Transverse colon (tissue), 4 donors: ENCODE measurements at regions not wholly inside any gene's neighbourhood (a gene's known extent, or its start where the extent isn't known, plus 50 kb on each side); places are given as distances from the start of the nearest gene placed in this dataset.

Source experiments
- DNase-seq: peaks from one replicate; pipeline ENCODE4 v3.0.0-alpha.2; 2019
- H3K27ac ChIP-seq, 4 donors: fragments of 200-600 bp; sonication (generic); 2 replicates each; pipeline ENCODE4 v1.5.1; 2016 to 2018; ENCODE audit warnings: inconsistent platforms in 4 of 4
- H3K27me3 ChIP-seq: fragments of 200-600 bp; sonication (generic); 2 replicates; pipeline ENCODE4 v1.5.1; 2017; ENCODE audit warnings: inconsistent platforms
- H3K36me3 ChIP-seq, 4 donors: fragments of 200-600 bp; sonication (generic); 2 replicates each; pipeline ENCODE4 v1.5.1; 2017 to 2019; ENCODE audit warnings: inconsistent platforms in 4 of 4
- H3K4me1 ChIP-seq, 4 donors: fragments of 200-600 bp; sonication (generic); 2 replicates each; pipeline ENCODE4 v1.5.1; 2017 to 2020; ENCODE audit warnings: inconsistent platforms in 4 of 4
- H3K4me3 ChIP-seq, 4 donors: fragments of 200-600 bp; sonication (generic); 1 replicate in 1 of 4; 2 replicates in 3 of 4; pipeline versions ENCODE4 v1.5.1 to v1.6.1; 2017 to 2019; ENCODE audit warnings: inconsistent platforms in 4 of 4
- H3K9me3 ChIP-seq, 2 donors: fragments of 200-600 bp; sonication (generic); 2 replicates each; pipeline ENCODE4 v1.5.1; 2017 to 2019; ENCODE audit warnings: inconsistent platforms in 2 of 2
- CTCF ChIP-seq, 5 experiments: fragments of 200-600 bp in 3 of 5; fragments of 450-650 bp in 2 of 5; sonication (generic) in 3 of 5; IDR thresholded peaks; 1 replicate in 2 of 5; 2 replicates in 3 of 5; pipeline ENCODE4 v1.5.1; 2016 to 2017; ENCODE audit warnings: antibody characterized with exemption in 5 of 5, inconsistent platforms in 3 of 5, mild to moderate bottlenecking in 2 of 5, moderate library complexity in 1 of 5
- EP300 ChIP-seq: sonication (generic); formaldehyde crosslinking; IDR thresholded peaks from one replicate; pipeline ENCODE4 v1.6.1; 2017; ENCODE audit warnings: antibody characterized with exemption, low read depth
- POLR2A ChIP-seq: fragments of 450-650 bp; IDR thresholded peaks from one replicate; pipeline ENCODE4 v1.6.1; 2016; ENCODE audit warnings: antibody characterized with exemption, mild to moderate bottlenecking, moderate library complexity
- POLR2AphosphoS5 ChIP-seq, 3 donors: sonication (generic); formaldehyde crosslinking; IDR thresholded peaks; one replicate each; pipeline ENCODE4 v1.6.1; 2016; ENCODE audit warnings: antibody characterized with exemption in 3 of 3
- WGBS, 2 donors: methylation state at CpG; one replicate each; pipeline ENCODE4 v1.1.5; 2018; ENCODE audit warnings: low coverage in 1 of 2; 5-methylcytosine and 5-hydroxymethylcytosine counted together
- in situ Hi-C, 4 donors: fragments of 200-750 bp; cut with MboI; loops; one replicate each; pipeline versions ENCODE4 v1.15.0 to v1.15.1; 2017; ENCODE audit warnings: low sequenced_read_pairs in 3 of 4, low pct_ligation_motif_present in 1 of 4, low pct_unique_long_range_greater_than_20kb in 1 of 4
- intact Hi-C: fragments of 100-400 bp; cut with DNase I; formaldehyde crosslinking; loops from one replicate; pipeline ENCODE4 v1.15.1; 2023; ENCODE audit warnings: low total_unique reads

DNA sequence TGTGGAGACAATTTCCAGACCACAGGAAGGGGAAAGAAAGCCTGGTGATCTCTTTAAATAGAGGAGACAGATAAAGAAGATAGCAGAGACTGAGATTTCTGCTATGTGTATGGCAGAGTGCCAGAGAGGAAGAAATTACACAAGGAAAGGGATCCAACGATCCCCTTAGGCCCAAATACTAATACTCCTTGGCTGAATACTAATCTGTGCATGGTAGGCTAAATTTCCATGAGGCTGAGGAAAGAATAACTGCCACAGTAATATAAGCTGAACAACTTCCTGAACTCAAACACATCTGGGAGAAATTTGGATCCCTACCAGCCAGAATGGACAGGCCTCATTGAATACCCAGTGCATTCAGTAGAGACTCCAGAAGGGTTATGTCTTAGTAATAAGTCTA is 83.3 kb upstream of the TNFAIP3 start:
- intact Hi-C loops: no loop called here
- no peak overlapping the region for H3K27ac ChIP-seq
- no peak for TF ChIP-seq EP300
- TF ChIP-seq POLR2AphosphoS5 (IDR thresholded peaks at IDR 0.05): no peak
- TF ChIP-seq POLR2A: no peak
- TF ChIP-seq CTCF (IDR thresholded peaks at IDR 0.05): no peak

DNA sequence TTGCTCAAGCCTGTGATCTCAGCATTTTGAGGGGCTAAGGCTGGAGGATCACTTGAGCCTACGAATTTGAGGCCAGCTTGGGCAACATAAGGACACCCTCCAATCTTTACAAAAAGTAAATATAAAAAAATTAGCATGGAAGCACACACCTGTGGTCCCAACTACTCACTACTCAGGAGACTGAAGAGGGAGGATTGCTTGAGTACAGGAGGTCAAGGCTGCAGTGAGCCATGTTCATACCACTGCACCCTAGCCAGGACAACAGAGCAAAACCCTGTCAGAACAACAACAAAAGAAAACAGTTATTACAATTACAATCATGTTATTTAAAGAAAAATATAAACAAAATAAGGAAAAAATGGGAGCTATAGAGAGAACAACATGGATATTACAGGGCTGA is 82.5 kb upstream of the TNFAIP3 start:
- Histone ChIP-seq H3K4me3 (no peak overlapping the region), H3K4me1 (peaks cover 0 to 18% (median 3%) of the 10 kb centered on the region in 4 donors), H3K27me3 (no peaks in the 10 kb centered on the region), H3K9me3 (no peaks in the 10 kb centered on the region), H3K27ac (no peak overlapping the region), H3K36me3 (no peaks in the 10 kb centered on the region)
- 80 to 100% methylated on average over 1 of the region's 1 CpG for WGBS, 2 donors
- in situ Hi-C loops: no loop called here
- intact Hi-C loops: no loop called here
- DNase-seq: no peak
- TF ChIP-seq POLR2A (no peak), CTCF (IDR thresholded peaks at IDR 0.05) (no peak), EP300 (no peak), POLR2AphosphoS5 (IDR thresholded peaks at IDR 0.05) (no peak)

More for the DNA sequence above, 83.3 kb upstream of the TNFAIP3 start:
- H3K4me1 ChIP-seq: peaks cover 0 to 18% (median 3%) of the 10 kb centered on the region in 4 donors
- 25 to 36% methylated on average over 1 of the region's 1 CpG for WGBS, 2 donors
- no peaks in the 10 kb centered on the region for H3K36me3 ChIP-seq
- in situ Hi-C loops: no loop called here
- no peak overlapping the region for H3K4me3 ChIP-seq
- no peaks in the 10 kb centered on the region for H3K9me3 ChIP-seq
- H3K27me3 ChIP-seq: no peaks in the 10 kb centered on the region
- DNase-seq: no peak

DNA sequence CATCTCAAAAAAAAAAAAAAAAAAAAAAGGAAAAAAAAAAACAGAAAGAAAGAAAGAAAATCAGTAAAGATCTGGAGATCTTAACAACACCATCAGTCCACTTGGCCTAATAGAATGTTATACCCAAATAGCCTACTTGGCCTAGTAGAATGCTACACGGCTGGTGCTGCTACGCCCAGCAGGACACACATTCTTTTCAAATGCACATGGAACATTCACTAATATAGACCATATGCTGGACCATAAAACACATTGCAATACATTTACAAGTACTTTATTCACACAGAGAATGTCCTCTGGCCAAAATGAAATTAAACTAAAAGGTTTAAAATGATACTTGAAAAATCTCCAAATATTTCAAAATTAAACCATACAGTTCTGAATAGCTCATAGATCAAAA is 80.0 kb upstream of the TNFAIP3 start:
- in situ Hi-C loops: no loop called here

GRCh38 chr6:137788248-137788647 is 78.8 kb upstream of the TNFAIP3 start:
- in situ Hi-C loops: no loop called here
- WGBS, 2 donors: 96 to 100% methylated on average over 1 of the region's 1 CpG
- Histone ChIP-seq H3K4me3 (no peak overlapping the region), H3K27ac (no peak overlapping the region), H3K36me3 (no peaks in the 10 kb centered on the region), H3K4me1 (peaks cover 5 to 19% (median 7%) of the 10 kb centered on the region in 4 donors), H3K27me3 (no peaks in the 10 kb centered on the region), H3K9me3 (no peaks in the 10 kb centered on the region)
- TF ChIP-seq CTCF (IDR thresholded peaks at IDR 0.05) (no peak), POLR2AphosphoS5 (IDR thresholded peaks at IDR 0.05) (no peak), EP300 (no peak), POLR2A (no peak)
- no peak for DNase-seq
- intact Hi-C loops: no loop called here

More for the DNA sequence above, 80.0 kb upstream of the TNFAIP3 start:
- 88 to 100% methylated on average over 2 of the region's 2 CpGs for WGBS, 2 donors
- no peaks in the 10 kb centered on the region for H3K36me3 ChIP-seq
- H3K9me3 ChIP-seq: no peaks in the 10 kb centered on the region
- H3K27me3 ChIP-seq: no peaks in the 10 kb centered on the region
- DNase-seq: no peak
- no peak overlapping the region for H3K4me3 ChIP-seq
- no peak overlapping the region for H3K27ac ChIP-seq
- no peak for TF ChIP-seq CTCF (IDR thresholded peaks at IDR 0.05)
- no peak for TF ChIP-seq POLR2AphosphoS5 (IDR thresholded peaks at IDR 0.05)
- TF ChIP-seq EP300: no peak
- no peak for TF ChIP-seq POLR2A
- intact Hi-C loops: no loop called here
- peaks cover 5 to 19% (median 7%) of the 10 kb centered on the region in 4 donors for H3K4me1 ChIP-seq
